ENCODE measurements at regions not wholly inside any gene's neighbourhood (a gene's known extent, or its start where the extent isn't known, plus 50 kb on each side); places are given as distances from the start of the nearest gene placed in this dataset.

DNA sequence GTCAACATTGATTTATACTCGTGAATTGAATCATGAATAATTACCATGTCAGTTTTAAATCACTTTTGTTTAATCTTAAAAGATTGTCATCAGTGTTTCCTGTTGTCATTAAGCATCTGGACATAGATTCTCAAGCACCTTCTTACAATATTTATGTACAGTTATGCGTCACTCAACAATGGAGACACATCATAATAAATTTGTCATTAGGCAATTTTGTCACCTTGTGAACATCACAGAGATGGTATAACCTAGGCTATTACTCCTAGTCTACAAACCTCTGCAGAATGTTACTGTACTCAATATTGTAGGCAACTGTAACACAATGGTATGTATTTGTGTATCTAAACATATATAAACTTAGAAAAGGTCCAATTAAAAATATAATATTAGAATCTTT lies 2130.9 kb upstream of the PCDH20 start:
- Mint-ChIP-seq H3K4me1 (ENCODE audit: low read depth) (no peaks in the 10 kb centered on the region), H3K36me3 (ENCODE audit: low read depth) (no peaks in the 10 kb centered on the region), H3K27ac (no peak overlapping the region), H3K4me3 (no peak overlapping the region), H3K9me3 (peaks cover 7% of the 10 kb centered on the region; the same call in 1 of the 2 replicates), H3K27me3 (ENCODE audit: insufficient read depth) (no peaks in the 10 kb centered on the region)
- no peak for TF ChIP-seq CTCF (IDR thresholded peaks at IDR 0.05)
- DNase-seq, result no peak

DNA sequence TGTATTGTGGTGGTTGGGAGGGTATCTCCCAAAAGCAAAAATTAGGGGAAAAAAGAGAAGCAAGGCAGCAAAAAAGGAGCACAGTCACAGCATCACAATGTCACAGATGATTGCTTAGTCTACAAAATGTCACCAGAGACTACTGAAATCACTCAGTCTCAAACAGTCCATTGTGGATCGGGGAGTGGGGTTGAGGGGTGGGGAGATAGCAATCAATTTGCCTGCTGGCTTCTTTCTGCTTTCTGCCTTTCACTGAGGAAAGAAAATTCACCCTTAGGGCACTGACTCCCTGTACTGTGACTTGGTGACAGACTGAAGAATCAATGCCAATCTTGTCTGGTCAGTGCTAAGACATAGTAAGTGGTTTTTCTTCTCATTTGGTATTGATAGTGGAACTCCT lies 2127.1 kb upstream of the PCDH20 start:
- Mint-ChIP-seq H3K27ac (no peak overlapping the region), H3K36me3 (ENCODE audit: low read depth) (no peaks in the 10 kb centered on the region), H3K4me1 (ENCODE audit: low read depth) (no peaks in the 10 kb centered on the region), H3K4me3 (no peak overlapping the region), H3K27me3 (ENCODE audit: insufficient read depth) (no peaks in the 10 kb centered on the region), H3K9me3 (peaks cover 15% of the 10 kb centered on the region)
- no peak for DNase-seq
- no peak for TF ChIP-seq CTCF (IDR thresholded peaks at IDR 0.05)

DNA sequence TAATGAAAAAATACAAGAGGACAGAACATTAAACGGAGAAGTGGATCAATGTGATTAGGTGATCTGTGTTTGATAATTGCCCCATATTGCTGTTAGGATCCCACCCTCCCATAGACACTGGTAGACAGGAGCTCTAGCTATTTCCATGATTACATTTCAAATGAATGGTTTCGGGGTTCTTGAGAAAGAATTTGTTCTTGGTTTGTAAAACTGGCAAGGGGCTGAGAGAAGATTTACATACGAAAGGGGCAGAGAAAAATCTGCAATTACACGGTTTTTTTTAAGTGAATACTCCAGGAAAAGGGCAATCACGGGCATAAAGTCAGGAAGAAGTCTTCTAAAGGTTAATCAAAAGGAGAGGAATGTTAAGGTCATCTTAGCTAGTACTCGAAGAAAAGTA lies 2125.7 kb upstream of the PCDH20 start:
- Mint-ChIP-seq H3K9me3 (peaks cover 18% of the 10 kb centered on the region), H3K27me3 (ENCODE audit: insufficient read depth) (no peaks in the 10 kb centered on the region), H3K27ac (no peak overlapping the region), H3K36me3 (ENCODE audit: low read depth) (no peaks in the 10 kb centered on the region), H3K4me1 (ENCODE audit: low read depth) (no peaks in the 10 kb centered on the region), H3K4me3 (no peak overlapping the region)
- no peak for TF ChIP-seq CTCF (IDR thresholded peaks at IDR 0.05)
- DNase-seq, result no peak

GRCh38 chr13:63540061-63540460 lies 2124.4 kb upstream of the PCDH20 start:
- no peak for TF ChIP-seq CTCF (IDR thresholded peaks at IDR 0.05)
- no peak overlapping the region for H3K27ac Mint-ChIP-seq
- H3K9me3 Mint-ChIP-seq, result peaks cover 22% of the 10 kb centered on the region
- H3K27me3 Mint-ChIP-seq (ENCODE audit: insufficient read depth), result no peaks in the 10 kb centered on the region
- no peak for DNase-seq
- H3K36me3 Mint-ChIP-seq (ENCODE audit: low read depth), result no peaks in the 10 kb centered on the region
- no peaks in the 10 kb centered on the region for H3K4me1 Mint-ChIP-seq (ENCODE audit: low read depth)
- H3K4me3 Mint-ChIP-seq, result no peak overlapping the region

- no peak for TF ChIP-seq CTCF (IDR thresholded peaks at IDR 0.05)
- DNase-seq, result no peak
- Mint-ChIP-seq H3K36me3 (ENCODE audit: low read depth) (no peaks in the 10 kb centered on the region), H3K27me3 (ENCODE audit: insufficient read depth) (no peaks in the 10 kb centered on the region), H3K4me1 (ENCODE audit: low read depth) (no peaks in the 10 kb centered on the region), H3K27ac (no peak overlapping the region), H3K9me3 (no peaks in the 10 kb centered on the region), H3K4me3 (no peak overlapping the region)
These were observed 2101.7 kb upstream of the PCDH20 start for GRCh38 chr13:63517371-63517770.

GRCh38 chr13:63516124-63516523 lies 2100.5 kb upstream of the PCDH20 start:
- no peak for TF ChIP-seq CTCF (IDR thresholded peaks at IDR 0.05)

More at GRCh38 chr13:63516124-63516523, 2100.5 kb upstream of the PCDH20 start:
- H3K4me1 Mint-ChIP-seq (ENCODE audit: low read depth), result no peaks in the 10 kb centered on the region
- DNase-seq, result no peak
- peaks cover 2% of the 10 kb centered on the region; the same call in 1 of the 2 replicates for H3K27me3 Mint-ChIP-seq (ENCODE audit: insufficient read depth)
- no peak overlapping the region for H3K4me3 Mint-ChIP-seq
- H3K36me3 Mint-ChIP-seq (ENCODE audit: low read depth), result no peaks in the 10 kb centered on the region
- no peaks in the 10 kb centered on the region for H3K9me3 Mint-ChIP-seq
- H3K27ac Mint-ChIP-seq, result no peak overlapping the region
